ENCODE measurements at regions not wholly inside any gene's neighbourhood (a gene's known extent, or its start where the extent isn't known, plus 50 kb on each side); places are given as distances from the start of the nearest gene placed in this dataset.

DNA sequence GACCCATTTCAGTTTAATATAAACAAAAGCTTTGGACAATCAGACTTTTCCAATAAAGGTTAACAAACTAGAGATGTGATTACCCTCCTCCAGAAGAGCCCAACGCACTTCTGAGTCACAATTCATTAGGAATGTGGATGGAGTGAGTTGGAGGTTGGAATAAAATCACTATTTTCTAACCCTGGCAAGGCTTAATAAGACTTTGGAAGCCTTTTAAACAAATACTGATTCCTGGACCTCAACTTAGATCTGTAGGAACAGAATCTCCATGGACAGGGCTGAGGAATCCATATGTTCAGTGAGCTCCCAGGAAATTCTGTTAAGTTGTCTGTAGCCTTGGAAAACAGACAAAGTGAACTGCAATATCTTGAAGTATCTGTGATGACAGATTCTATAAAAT, 233.5 kb upstream of the ELL2 start:
- no peak overlapping the region for H3K27ac ChIP-seq (ENCODE audit: low read depth, low read length, poor library complexity, severe bottlenecking)
- no peaks in the 10 kb centered on the region for H4K20me1 ChIP-seq (ENCODE audit: insufficient read depth, low read length)
- H3K4me2 ChIP-seq (ENCODE audit: low read length), result no peak overlapping the region
- H3K9me3 ChIP-seq (ENCODE audit: low read length), result no peaks in the 10 kb centered on the region
- H3K9me2 ChIP-seq (ENCODE audit: low read depth, low read length), result no peaks in the 10 kb centered on the region
- H3K4me3 ChIP-seq (ENCODE audit: low read depth, low read length, poor library complexity, severe bottlenecking), result no peak overlapping the region
- H3F3A ChIP-seq (ENCODE audit: insufficient read depth, low read length), result no peaks in the 10 kb centered on the region
- no peak overlapping the region for H2AFZ ChIP-seq (ENCODE audit: low read length)
- no peaks in the 10 kb centered on the region for H3K79me2 ChIP-seq (ENCODE audit: insufficient read depth, low read length)
- no peak overlapping the region for H3K9ac ChIP-seq (ENCODE audit: low read length)
- H3K27me3 ChIP-seq (ENCODE audit: insufficient read depth, low read length), result no peaks in the 10 kb centered on the region
- TF ChIP-seq, protein P1, sequence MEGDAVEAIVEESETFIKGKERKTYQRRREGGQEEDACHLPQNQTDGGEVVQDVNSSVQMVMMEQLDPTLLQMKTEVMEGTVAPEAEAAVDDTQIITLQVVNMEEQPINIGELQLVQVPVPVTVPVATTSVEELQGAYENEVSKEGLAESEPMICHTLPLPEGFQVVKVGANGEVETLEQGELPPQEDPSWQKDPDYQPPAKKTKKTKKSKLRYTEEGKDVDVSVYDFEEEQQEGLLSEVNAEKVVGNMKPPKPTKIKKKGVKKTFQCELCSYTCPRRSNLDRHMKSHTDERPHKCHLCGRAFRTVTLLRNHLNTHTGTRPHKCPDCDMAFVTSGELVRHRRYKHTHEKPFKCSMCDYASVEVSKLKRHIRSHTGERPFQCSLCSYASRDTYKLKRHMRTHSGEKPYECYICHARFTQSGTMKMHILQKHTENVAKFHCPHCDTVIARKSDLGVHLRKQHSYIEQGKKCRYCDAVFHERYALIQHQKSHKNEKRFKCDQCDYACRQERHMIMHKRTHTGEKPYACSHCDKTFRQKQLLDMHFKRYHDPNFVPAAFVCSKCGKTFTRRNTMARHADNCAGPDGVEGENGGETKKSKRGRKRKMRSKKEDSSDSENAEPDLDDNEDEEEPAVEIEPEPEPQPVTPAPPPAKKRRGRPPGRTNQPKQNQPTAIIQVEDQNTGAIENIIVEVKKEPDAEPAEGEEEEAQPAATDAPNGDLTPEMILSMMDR (IDR thresholded peaks at IDR 0.05; ENCODE audit: low read length), result no peak
- no peak for TF ChIP-seq EZH2 (IDR thresholded peaks at IDR 0.05; ENCODE audit: borderline replicate concordance, low read length)
- H3K4me1 ChIP-seq (ENCODE audit: insufficient read depth, low read length, severe bottlenecking), result no peaks in the 10 kb centered on the region
- no peaks in the 10 kb centered on the region for H3K36me3 ChIP-seq (ENCODE audit: insufficient read depth, low read length)

- no peak for TF ChIP-seq EZH2 (IDR thresholded peaks at IDR 0.05; ENCODE audit: borderline replicate concordance, low read length)
- TF ChIP-seq, protein P1 (IDR thresholded peaks at IDR 0.05; ENCODE audit: low read length), result no peak
- Histone ChIP-seq H3K4me2 (ENCODE audit: low read length) (no peak overlapping the region), H3F3A (ENCODE audit: insufficient read depth, low read length) (no peaks in the 10 kb centered on the region), H3K9ac (ENCODE audit: low read length) (no peak overlapping the region), H3K27me3 (ENCODE audit: insufficient read depth, low read length) (no peaks in the 10 kb centered on the region), H3K36me3 (ENCODE audit: insufficient read depth, low read length) (no peaks in the 10 kb centered on the region), H3K4me1 (ENCODE audit: insufficient read depth, low read length, severe bottlenecking) (no peaks in the 10 kb centered on the region), H3K4me3 (ENCODE audit: low read depth, low read length, poor library complexity, severe bottlenecking) (no peak overlapping the region), H3K79me2 (ENCODE audit: insufficient read depth, low read length) (no peaks in the 10 kb centered on the region), H4K20me1 (ENCODE audit: insufficient read depth, low read length) (no peaks in the 10 kb centered on the region), H2AFZ (ENCODE audit: low read length) (no peak overlapping the region), H3K27ac (ENCODE audit: low read depth, low read length, poor library complexity, severe bottlenecking) (no peak overlapping the region), H3K9me3 (ENCODE audit: low read length) (no peaks in the 10 kb centered on the region), H3K9me2 (ENCODE audit: low read depth, low read length) (no peaks in the 10 kb centered on the region)
Measured at GRCh38 chr5:96194593-96194992, 232.9 kb upstream of the ELL2 start.

GRCh38 chr5:96193946-96194345, 232.3 kb upstream of the ELL2 start:
- H3K27ac ChIP-seq (ENCODE audit: low read depth, low read length, poor library complexity, severe bottlenecking), result no peak overlapping the region

More at GRCh38 chr5:96193946-96194345, 232.3 kb upstream of the ELL2 start:
- Histone ChIP-seq H3K4me1 (ENCODE audit: insufficient read depth, low read length, severe bottlenecking) (no peaks in the 10 kb centered on the region), H3K9ac (ENCODE audit: low read length) (no peak overlapping the region), H3K79me2 (ENCODE audit: insufficient read depth, low read length) (no peaks in the 10 kb centered on the region), H3K4me2 (ENCODE audit: low read length) (no peak overlapping the region), H2AFZ (ENCODE audit: low read length) (no peak overlapping the region), H3K27me3 (ENCODE audit: insufficient read depth, low read length) (no peaks in the 10 kb centered on the region), H3F3A (ENCODE audit: insufficient read depth, low read length) (no peaks in the 10 kb centered on the region), H3K9me3 (ENCODE audit: low read length) (no peaks in the 10 kb centered on the region), H3K36me3 (ENCODE audit: insufficient read depth, low read length) (no peaks in the 10 kb centered on the region), H3K4me3 (ENCODE audit: low read depth, low read length, poor library complexity, severe bottlenecking) (no peak overlapping the region), H4K20me1 (ENCODE audit: insufficient read depth, low read length) (no peaks in the 10 kb centered on the region), H3K9me2 (ENCODE audit: low read depth, low read length) (no peaks in the 10 kb centered on the region)
- TF ChIP-seq, protein P1 (IDR thresholded peaks at IDR 0.05; ENCODE audit: low read length), result no peak
- TF ChIP-seq EZH2 (IDR thresholded peaks at IDR 0.05; ENCODE audit: borderline replicate concordance, low read length), result no peak
